ENCODE measurements at regions not wholly inside any gene's neighbourhood (a gene's known extent, or its start where the extent isn't known, plus 50 kb on each side); places are given as distances from the start of the nearest gene placed in this dataset.

DNA sequence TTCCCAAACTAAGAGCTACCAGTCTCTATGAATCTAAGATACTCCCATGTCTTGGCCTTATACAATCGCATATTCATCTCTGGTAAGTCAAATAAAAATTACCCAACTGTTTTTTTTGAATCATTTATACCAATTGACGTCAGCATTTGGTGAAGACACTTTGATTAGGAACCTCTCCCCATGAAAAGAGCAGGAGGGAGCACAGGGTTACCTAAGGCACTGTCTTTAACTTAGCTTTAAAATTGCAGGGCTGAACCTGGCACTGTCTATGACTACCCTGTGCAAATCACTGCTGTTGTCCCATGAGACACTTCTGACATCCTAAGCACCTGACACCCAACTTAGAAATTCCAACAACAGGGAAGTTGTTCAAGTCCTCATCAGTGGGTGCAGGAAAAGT, 586.4 kb downstream of the MAT2B start:
- ChIA-PET CTCF (no interaction called here), POLR2A (no interaction called here)
- DNase-seq (no peak), ATAC-seq (no peak)
- Mint-ChIP-seq H3K9me3 (peaks cover 2% of the 10 kb centered on the region), H3K4me3 (no peak overlapping the region), H3K36me3 (ENCODE audit: low read depth) (no peaks in the 10 kb centered on the region), H3K27ac (no peak overlapping the region), H3K4me1 (ENCODE audit: low read depth) (no peaks in the 10 kb centered on the region), H3K27me3 (no peaks in the 10 kb centered on the region)
- TF ChIP-seq, protein P1, sequence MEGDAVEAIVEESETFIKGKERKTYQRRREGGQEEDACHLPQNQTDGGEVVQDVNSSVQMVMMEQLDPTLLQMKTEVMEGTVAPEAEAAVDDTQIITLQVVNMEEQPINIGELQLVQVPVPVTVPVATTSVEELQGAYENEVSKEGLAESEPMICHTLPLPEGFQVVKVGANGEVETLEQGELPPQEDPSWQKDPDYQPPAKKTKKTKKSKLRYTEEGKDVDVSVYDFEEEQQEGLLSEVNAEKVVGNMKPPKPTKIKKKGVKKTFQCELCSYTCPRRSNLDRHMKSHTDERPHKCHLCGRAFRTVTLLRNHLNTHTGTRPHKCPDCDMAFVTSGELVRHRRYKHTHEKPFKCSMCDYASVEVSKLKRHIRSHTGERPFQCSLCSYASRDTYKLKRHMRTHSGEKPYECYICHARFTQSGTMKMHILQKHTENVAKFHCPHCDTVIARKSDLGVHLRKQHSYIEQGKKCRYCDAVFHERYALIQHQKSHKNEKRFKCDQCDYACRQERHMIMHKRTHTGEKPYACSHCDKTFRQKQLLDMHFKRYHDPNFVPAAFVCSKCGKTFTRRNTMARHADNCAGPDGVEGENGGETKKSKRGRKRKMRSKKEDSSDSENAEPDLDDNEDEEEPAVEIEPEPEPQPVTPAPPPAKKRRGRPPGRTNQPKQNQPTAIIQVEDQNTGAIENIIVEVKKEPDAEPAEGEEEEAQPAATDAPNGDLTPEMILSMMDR (IDR thresholded peaks at IDR 0.05): no peak
- intact Hi-C loops (cut with micrococcal nuclease): no loop called here

DNA sequence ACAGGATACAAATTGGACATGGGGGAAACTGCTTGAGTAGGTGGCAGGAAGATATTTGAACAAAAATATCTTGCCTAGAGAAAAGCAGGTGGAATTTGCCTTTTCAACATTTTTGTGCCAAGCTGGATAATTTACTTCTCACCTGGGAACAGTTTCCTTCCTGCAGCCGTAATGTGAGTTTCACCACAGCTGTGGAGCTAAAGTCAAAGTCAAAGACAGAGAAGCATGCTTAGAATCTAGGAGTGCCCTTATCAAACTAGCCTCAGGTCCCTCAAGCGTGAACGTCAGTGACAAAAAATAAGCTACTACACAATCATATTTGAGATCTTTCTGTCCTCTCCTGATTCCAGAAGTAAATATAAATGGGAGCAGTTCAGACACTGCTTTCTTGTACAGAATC, 588.9 kb downstream of the MAT2B start:
- Mint-ChIP-seq H3K36me3 (ENCODE audit: low read depth) (no peaks in the 10 kb centered on the region), H3K4me1 (ENCODE audit: low read depth) (no peaks in the 10 kb centered on the region), H3K9me3 (no peaks in the 10 kb centered on the region), H3K27ac (no peak overlapping the region), H3K4me3 (no peak overlapping the region), H3K27me3 (no peaks in the 10 kb centered on the region)
- CTCF ChIA-PET: no interaction called here
- ATAC-seq (no peak), DNase-seq (no peak)
- POLR2A ChIA-PET: no interaction called here
- intact Hi-C loops (cut with micrococcal nuclease): no loop called here
- TF ChIP-seq, protein P1 (IDR thresholded peaks at IDR 0.05): no peak

DNA sequence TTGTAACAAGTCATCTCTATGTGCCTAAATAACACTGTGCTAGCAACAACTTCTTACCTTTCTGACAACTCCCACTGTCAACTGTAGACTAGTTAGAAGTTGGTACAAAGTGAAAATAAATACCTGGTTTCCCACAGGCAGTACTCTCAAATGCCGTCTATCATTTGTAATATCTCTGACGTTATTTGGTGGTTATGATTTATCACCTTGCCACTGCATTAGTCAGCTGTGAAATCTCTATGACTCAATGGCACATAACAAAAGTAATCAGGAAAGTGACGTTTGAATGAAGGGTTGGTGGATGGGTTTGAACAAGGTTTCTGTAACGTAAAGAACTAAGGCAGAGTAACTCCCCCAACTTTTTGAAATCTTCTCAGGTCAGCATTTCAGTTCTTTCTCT, 592.3 kb downstream of the MAT2B start:
- DNase-seq (no peak), ATAC-seq (no peak)
- CTCF ChIA-PET: no interaction called here
- Mint-ChIP-seq H3K27me3 (no peaks in the 10 kb centered on the region), H3K9me3 (no peaks in the 10 kb centered on the region), H3K4me3 (no peak overlapping the region), H3K27ac (no peak overlapping the region), H3K4me1 (ENCODE audit: low read depth) (no peaks in the 10 kb centered on the region), H3K36me3 (ENCODE audit: low read depth) (no peaks in the 10 kb centered on the region)
- intact Hi-C loops (cut with micrococcal nuclease): no loop called here
- TF ChIP-seq, protein P1 (IDR thresholded peaks at IDR 0.05): no peak
- POLR2A ChIA-PET: no interaction called here

DNA sequence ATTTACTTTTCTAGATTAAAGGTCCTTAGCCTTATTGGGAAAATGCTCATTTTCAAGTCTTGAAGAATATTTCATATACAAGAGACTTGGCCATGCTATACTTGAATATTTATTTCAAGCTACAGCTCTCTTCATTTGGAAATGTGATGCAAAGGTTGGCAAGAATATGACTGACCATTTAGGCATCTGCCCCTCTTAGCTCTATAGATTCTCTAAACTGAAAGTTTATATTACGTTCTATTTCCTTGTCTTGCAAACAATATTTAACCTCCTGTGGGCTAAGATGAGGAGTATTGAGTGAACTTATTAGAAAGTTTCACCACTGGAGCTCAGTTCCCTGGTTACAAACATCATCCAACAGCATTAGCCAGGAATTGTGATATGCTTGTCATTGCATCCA, 593.1 kb downstream of the MAT2B start:
- no peaks in the 10 kb centered on the region for H3K27me3 Mint-ChIP-seq
- H3K4me1 Mint-ChIP-seq (ENCODE audit: low read depth): no peaks in the 10 kb centered on the region
- DNase-seq (no peak), ATAC-seq (no peak)
- no peak overlapping the region for H3K27ac Mint-ChIP-seq
- H3K4me3 Mint-ChIP-seq: no peak overlapping the region
- H3K36me3 Mint-ChIP-seq (ENCODE audit: low read depth): no peaks in the 10 kb centered on the region
- ChIA-PET POLR2A (no interaction called here), CTCF (no interaction called here)
- intact Hi-C loops (cut with micrococcal nuclease): no loop called here
- peaks cover 2% of the 10 kb centered on the region for H3K9me3 Mint-ChIP-seq
- TF ChIP-seq, protein P1 (IDR thresholded peaks at IDR 0.05): no peak

DNA sequence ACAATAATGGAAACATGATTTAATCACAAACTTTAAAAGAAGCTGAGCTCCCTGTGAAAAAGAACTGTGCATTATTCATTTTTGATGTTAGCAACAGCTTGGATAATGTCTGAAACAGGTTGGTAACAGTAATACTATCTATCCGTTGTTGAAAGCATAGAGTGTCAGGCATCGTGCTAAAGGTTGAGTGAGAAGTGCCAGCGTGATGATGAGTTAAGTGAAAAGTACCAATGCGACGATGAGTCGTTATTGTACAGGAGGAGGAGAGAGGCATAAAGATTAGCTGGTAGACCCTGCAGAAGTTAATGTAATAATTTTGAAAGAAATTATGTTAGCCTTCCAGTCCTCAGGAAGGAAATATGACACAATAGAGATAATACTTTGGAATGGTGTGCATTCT, 593.6 kb downstream of the MAT2B start:
- ATAC-seq (no peak), DNase-seq (no peak)
- TF ChIP-seq, protein P1 (IDR thresholded peaks at IDR 0.05): no peak
- intact Hi-C loops (cut with micrococcal nuclease): no loop called here
- Mint-ChIP-seq H3K27me3 (no peaks in the 10 kb centered on the region), H3K36me3 (ENCODE audit: low read depth) (no peaks in the 10 kb centered on the region), H3K4me1 (ENCODE audit: low read depth) (no peaks in the 10 kb centered on the region), H3K9me3 (peaks cover 2% of the 10 kb centered on the region), H3K4me3 (no peak overlapping the region), H3K27ac (no peak overlapping the region)
- ChIA-PET CTCF (no interaction called here), POLR2A (no interaction called here)

All from activated CD8-positive, alpha-beta T cell treated with anti-CD3 and anti-CD28 coated beads for 36 hours (primary cell).